Prostate gland (tissue), 2 donors: ENCODE measurements at regions not wholly inside any gene's neighbourhood (a gene's known extent, or its start where the extent isn't known, plus 50 kb on each side); places are given as distances from the start of the nearest gene placed in this dataset.

Source experiments
- POLR2A ChIP-seq: fragments of 450-650 bp; IDR thresholded peaks from one replicate; pipeline ENCODE4 v1.6.1; 2016; ENCODE audit warnings: antibody characterized with exemption, mild to moderate bottlenecking
- TF ChIP-seq, protein P1 (sequence below), 4 experiments: fragments of 200-600 bp in 2 of 4; fragments of 450-650 bp in 2 of 4; sonication (generic) in 2 of 4; IDR thresholded peaks; 1 replicate in 3 of 4; 2 replicates in 1 of 4; pipeline ENCODE4 v1.5.1; 2016 to 2019; ENCODE audit warnings: antibody characterized with exemption in 4 of 4, mild to moderate bottlenecking in 2 of 4, moderate library complexity in 2 of 4

DNA sequence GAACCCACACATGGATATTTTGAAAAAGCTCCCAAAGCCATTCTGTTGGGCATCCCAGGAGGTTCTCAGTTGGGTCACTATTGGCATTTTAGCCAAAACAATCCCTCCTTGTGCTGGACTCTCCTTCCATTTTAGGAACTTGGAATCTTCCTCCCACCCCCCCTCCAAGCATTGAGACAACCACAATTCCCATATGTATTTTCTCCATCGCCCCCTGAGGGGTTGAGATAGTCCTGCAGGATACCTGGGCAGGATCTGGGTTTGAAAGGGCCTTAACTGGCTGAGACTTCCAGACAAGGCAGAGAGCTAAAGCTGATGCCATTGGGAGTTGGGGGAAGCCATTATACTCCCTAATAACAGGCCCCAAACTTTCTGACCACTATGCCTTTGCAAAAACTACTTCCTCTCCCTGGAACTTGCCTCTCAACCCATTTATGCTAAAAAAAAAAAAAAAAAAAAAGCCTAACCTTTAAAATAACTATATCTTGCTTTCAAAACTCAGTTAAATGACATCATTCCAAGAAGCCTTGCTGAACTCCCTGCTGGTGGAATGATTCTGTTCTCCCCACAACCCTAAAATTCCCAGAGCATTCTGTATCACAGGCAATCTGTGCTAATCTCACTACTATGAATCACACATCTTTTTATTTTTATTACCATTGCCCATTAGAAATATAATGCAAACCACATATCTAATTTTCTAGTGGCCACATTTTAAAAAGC, 77.5 kb upstream of the PDE1C start:
- TF ChIP-seq, protein P1, sequence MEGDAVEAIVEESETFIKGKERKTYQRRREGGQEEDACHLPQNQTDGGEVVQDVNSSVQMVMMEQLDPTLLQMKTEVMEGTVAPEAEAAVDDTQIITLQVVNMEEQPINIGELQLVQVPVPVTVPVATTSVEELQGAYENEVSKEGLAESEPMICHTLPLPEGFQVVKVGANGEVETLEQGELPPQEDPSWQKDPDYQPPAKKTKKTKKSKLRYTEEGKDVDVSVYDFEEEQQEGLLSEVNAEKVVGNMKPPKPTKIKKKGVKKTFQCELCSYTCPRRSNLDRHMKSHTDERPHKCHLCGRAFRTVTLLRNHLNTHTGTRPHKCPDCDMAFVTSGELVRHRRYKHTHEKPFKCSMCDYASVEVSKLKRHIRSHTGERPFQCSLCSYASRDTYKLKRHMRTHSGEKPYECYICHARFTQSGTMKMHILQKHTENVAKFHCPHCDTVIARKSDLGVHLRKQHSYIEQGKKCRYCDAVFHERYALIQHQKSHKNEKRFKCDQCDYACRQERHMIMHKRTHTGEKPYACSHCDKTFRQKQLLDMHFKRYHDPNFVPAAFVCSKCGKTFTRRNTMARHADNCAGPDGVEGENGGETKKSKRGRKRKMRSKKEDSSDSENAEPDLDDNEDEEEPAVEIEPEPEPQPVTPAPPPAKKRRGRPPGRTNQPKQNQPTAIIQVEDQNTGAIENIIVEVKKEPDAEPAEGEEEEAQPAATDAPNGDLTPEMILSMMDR (IDR thresholded peaks at IDR 0.05) = no peak
- TF ChIP-seq POLR2A = no peak
